GM12865 (cell line): ENCODE measurements at regions not wholly inside any gene's neighbourhood (a gene's known extent, or its start where the extent isn't known, plus 50 kb on each side); places are given as distances from the start of the nearest gene placed in this dataset.

Source experiments
- DNase-seq: peaks from one replicate; pipeline ENCODE4 v3.0.0; 2010; ENCODE audit warnings: low read depth
- H3K4me3 ChIP-seq: 2 replicates; pipeline ENCODE4 v1.5.1; 2011; ENCODE audit warnings: mild to moderate bottlenecking, low read depth, low read length, control low read depth
- TF ChIP-seq, protein P1 (sequence below): IDR thresholded peaks from 2 replicates; pipeline ENCODE4 v1.5.1; 2011; ENCODE audit warnings: low read length, control low read depth, low read depth, inconsistent platforms; ENCODE audit not compliant: insufficient read depth; ENCODE audit errors: missing control alignments

DNA sequence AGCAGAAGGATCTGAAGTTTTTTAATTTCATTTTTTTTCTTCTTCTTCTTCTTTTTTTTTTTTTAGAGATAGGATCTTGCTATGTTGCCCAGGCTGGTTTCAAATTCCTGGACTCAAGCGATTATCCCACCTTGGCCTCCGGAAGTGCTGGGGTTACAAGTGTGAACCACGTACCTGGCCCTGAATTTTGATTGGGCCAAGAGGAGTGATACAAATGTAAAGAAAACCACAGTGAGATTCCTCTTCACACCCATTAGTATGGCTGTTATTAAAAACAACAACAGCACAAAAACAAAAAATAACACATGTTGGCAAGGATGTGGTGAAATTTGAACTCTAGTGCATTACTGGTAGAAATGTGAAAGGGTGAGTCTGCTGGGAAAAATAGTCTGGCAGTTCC is 79.1 kb downstream of the KLF4 start:
- H3K4me3 ChIP-seq = no peak overlapping the region
- TF ChIP-seq, protein P1, sequence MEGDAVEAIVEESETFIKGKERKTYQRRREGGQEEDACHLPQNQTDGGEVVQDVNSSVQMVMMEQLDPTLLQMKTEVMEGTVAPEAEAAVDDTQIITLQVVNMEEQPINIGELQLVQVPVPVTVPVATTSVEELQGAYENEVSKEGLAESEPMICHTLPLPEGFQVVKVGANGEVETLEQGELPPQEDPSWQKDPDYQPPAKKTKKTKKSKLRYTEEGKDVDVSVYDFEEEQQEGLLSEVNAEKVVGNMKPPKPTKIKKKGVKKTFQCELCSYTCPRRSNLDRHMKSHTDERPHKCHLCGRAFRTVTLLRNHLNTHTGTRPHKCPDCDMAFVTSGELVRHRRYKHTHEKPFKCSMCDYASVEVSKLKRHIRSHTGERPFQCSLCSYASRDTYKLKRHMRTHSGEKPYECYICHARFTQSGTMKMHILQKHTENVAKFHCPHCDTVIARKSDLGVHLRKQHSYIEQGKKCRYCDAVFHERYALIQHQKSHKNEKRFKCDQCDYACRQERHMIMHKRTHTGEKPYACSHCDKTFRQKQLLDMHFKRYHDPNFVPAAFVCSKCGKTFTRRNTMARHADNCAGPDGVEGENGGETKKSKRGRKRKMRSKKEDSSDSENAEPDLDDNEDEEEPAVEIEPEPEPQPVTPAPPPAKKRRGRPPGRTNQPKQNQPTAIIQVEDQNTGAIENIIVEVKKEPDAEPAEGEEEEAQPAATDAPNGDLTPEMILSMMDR = no peak
- DNase-seq = no peak

DNA sequence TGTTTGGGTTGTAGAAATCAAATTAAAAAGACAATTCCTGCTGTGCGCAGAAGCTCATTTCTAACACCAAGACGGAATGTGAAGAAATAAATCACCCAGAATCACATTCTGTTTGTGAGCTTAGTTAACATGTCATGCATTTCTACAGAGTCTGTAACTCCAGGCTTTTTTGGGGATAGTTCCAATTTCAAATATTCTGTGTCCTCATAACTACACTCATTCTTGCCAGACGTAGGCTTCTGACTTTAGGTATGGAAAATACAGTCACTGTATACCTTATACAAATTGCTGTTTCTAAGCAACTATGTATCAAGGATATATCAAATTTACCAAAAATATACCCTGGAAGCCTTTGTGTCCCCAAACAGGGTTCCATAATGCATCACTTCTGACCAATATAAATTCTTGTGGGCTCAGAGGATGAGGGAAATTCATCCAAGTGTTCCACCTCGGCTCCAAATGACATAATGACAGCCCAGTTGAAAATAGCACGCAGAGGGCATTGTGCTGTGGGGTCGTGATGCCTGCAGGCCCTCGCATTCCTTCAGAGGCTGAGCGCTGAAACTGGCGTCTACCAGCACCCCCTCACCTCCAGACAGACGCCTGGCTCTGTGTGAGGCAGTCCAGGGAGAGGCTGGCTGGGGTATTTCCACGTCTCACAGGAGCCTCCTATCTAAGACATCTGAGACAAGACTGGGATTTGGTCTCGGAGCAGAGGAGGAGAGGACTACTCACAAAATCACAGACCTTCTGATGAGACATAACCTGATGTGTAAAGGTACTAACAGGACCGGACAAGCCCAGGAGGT is 79.8 kb downstream of the KLF4 start:
- no peak overlapping the region for H3K4me3 ChIP-seq
- DNase-seq = no peak
- TF ChIP-seq, protein P1 = no peak

DNA sequence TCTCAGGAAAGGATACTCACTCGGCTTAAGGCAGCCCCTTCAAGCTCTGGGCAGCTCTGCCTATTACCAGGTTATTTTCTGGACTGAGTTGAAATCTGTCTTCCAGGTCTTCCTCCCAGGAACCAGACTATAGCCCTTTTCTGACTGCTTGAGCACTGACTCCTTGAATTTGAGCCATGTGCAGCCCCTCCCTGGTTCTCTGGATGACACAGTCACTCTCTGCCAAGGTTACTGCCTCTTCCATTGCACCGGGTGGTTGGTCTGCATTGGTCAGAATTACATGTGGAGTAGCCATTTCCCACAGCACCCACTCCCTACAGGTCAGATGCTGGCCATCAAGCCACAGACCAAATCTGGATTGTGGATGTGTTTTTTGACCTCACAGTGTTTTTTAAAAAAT is 81.9 kb downstream of the KLF4 start:
- no peak overlapping the region for H3K4me3 ChIP-seq
- TF ChIP-seq, protein P1 = no peak
- DNase-seq = no peak

DNA sequence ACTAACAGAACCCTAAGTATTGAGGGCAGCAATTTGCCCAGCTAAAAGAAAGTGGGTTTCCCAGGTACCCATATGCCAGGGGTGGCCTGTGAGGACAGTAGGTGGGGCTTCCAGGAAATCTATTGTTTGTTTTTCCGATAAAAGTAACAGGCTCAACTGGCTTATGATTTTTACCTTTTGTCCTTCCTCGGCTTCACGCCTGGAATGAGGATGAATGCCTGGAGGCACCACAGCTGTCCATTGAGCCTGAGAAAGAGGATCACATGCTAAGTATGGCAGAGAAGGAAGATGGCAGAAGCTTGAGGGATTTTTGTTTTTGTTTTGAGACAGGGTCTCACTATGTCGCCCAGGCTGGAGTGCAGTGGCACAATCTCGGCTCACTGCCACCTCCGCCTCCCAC is 84.1 kb downstream of the KLF4 start:
- no peak overlapping the region for H3K4me3 ChIP-seq
- DNase-seq = no peak
- TF ChIP-seq, protein P1 = no peak

DNA sequence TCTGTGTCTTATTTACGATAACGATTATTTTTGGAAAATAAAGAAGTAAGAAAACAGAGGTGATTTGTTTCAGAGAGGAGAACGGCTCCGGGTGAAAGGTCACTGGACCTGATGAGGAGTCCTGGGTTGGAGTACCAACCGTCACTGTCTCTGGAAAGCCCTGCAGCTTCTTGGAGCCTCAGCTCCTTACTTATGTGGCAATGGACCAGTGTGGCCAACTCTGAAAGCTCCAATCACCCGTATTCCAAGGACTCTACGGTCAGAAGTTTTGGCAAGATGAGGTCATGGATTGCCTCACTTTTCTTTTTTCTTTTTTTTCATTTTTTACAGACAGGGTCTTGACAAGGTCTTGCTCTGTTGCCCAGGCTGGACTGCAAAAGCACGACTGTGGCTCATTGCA is 84.8 kb downstream of the KLF4 start:
- H3K4me3 ChIP-seq = no peak overlapping the region
- TF ChIP-seq, protein P1 = no peak
- no peak for DNase-seq

DNA sequence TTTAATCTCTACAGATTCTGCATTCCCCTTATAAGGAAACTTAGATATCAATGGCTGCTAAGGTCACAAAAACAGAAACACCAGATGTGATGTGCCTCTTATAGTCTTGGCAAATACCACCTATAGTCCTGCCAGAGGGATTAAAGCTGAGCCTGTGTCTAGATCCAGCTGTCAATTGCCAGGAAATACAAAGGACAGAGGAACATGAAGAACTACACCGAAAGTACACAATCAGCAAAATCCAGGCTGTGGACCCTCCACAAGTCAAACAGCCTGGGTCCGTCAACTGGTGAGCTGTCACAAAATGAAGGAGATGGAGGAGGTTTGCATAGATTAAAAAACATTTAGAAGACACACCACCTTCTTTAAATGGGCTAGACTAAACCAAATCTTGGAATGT is 85.4 kb downstream of the KLF4 start:
- H3K4me3 ChIP-seq = no peak overlapping the region
- DNase-seq = no peak
- TF ChIP-seq, protein P1 = no peak
